Astrocyte (in vitro differentiated cells and primary cell): ENCODE measurements at regions not wholly inside any gene's neighbourhood (a gene's known extent, or its start where the extent isn't known, plus 50 kb on each side); places are given as distances from the start of the nearest gene placed in this dataset.

ENCODE experiments used
- EZH2 ChIP-seq: IDR thresholded peaks from 2 replicates; pipeline ENCODE4 v1.6.1; 2012; ENCODE audit warnings: mild to moderate bottlenecking, low read length, inconsistent platforms; ENCODE audit not compliant: insufficient read depth
- TF ChIP-seq, protein P1 (sequence below): IDR thresholded peaks from 2 replicates; pipeline ENCODE4 v1.5.1; 2011; ENCODE audit warnings: low read depth, mild to moderate bottlenecking, inconsistent platforms, low read length, moderate library complexity; ENCODE audit not compliant: insufficient read depth

DNA sequence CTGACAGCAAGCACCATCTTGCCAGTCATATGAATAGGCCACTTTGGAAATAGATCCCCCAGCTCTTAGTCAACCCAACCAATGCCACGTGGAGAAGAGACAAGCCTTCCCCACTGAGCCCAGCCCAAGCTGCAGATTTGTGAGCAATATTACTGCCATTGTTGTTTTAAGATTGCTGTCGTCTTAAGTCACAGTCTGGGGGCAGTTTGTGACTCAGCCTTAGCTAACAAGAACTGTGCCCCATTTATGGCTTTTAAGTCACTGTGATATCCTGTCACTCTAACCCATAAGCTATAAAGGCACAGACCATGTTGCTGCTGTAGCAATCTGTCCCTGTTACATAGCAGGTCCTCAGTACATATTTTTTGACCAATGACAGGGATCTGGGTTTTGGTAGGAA, 464.2 kb downstream of the MED13L start:
- TF ChIP-seq, protein P1, sequence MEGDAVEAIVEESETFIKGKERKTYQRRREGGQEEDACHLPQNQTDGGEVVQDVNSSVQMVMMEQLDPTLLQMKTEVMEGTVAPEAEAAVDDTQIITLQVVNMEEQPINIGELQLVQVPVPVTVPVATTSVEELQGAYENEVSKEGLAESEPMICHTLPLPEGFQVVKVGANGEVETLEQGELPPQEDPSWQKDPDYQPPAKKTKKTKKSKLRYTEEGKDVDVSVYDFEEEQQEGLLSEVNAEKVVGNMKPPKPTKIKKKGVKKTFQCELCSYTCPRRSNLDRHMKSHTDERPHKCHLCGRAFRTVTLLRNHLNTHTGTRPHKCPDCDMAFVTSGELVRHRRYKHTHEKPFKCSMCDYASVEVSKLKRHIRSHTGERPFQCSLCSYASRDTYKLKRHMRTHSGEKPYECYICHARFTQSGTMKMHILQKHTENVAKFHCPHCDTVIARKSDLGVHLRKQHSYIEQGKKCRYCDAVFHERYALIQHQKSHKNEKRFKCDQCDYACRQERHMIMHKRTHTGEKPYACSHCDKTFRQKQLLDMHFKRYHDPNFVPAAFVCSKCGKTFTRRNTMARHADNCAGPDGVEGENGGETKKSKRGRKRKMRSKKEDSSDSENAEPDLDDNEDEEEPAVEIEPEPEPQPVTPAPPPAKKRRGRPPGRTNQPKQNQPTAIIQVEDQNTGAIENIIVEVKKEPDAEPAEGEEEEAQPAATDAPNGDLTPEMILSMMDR = no peak
- no peak for TF ChIP-seq EZH2
